Panc1 (cell line): ENCODE measurements at regions not wholly inside any gene's neighbourhood (a gene's known extent, or its start where the extent isn't known, plus 50 kb on each side); places are given as distances from the start of the nearest gene placed in this dataset.

ENCODE experiments used
- ATAC-seq: fragments of 200-7000 bp; cut with Tn5 transposase; 2 replicates; pipeline ENCODE4 v1.9.1; 2020; ENCODE audit warnings: mild to moderate bottlenecking, moderate library complexity
- BruUV-seq: library from RNA; stranded (reverse); fragments of 400-500 nt; replicated peaks from 2 replicates; lab custom pipeline; 2021; lab: Mats Ljungman, UMichigan
- CTCF ChIA-PET: fragments of 300-600 bp; sonication (Branson Sonifier 250); formaldehyde crosslinking; loops from one replicate; lab custom pipeline; 2022; ENCODE audit warnings: antibody characterized with exemption; lab: Charles Lee
- POLR2A ChIA-PET: fragments of 300-600 bp; sonication (Branson Sonifier 250); formaldehyde crosslinking; loops from one replicate; lab custom pipeline; 2022; ENCODE audit warnings: antibody characterized with exemption; lab: Charles Lee
- DNase-seq: peaks from one replicate; pipeline ENCODE4 v3.0.0-alpha.2; 2010; ENCODE audit warnings: low read depth, low spot score
- H3K27ac ChIP-seq: 2 replicates; pipeline ENCODE4 v1.5.1; 2011; ENCODE audit warnings: mild to moderate bottlenecking, low read length, inconsistent platforms
- H3K27me3 ChIP-seq: fragments of 200-500 bp; sonication (Bioruptor generic); 2 replicates; pipeline ENCODE4 v1.6.0; 2014; ENCODE audit warnings: low read length, inconsistent platforms; ENCODE audit not compliant: control insufficient read depth, insufficient read depth
- H3K36me3 ChIP-seq: fragments of 200-500 bp; sonication (Bioruptor generic); 2 replicates; pipeline ENCODE4 v1.5.1; 2014; ENCODE audit warnings: inconsistent platforms, mild to moderate bottlenecking, low read length, moderate library complexity; ENCODE audit not compliant: control insufficient read depth, insufficient read depth
- H3K4me1 ChIP-seq: 2 replicates; pipeline ENCODE4 v1.5.1; 2011; ENCODE audit warnings: inconsistent platforms, mild to moderate bottlenecking, low read length, moderate library complexity; ENCODE audit not compliant: control insufficient read depth, insufficient read depth
- H3K4me3 ChIP-seq, 2 experiments: 2 replicates each; pipeline ENCODE4 v1.5.1; 2011 to 2012; ENCODE audit warnings: low read depth in 2 of 2, low read length in 2 of 2, mild to moderate bottlenecking in 2 of 2, inconsistent platforms in 1 of 2, moderate library complexity in 1 of 2
- H3K9me3 ChIP-seq: fragments of 200-500 bp; sonication (Bioruptor generic); 2 replicates; pipeline ENCODE4 v1.5.1; 2014; ENCODE audit warnings: low read depth, mild to moderate bottlenecking, inconsistent platforms, low read length, moderate library complexity; ENCODE audit not compliant: control insufficient read depth, insufficient read depth
- CTCF ChIP-seq: fragments of 450-650 bp; IDR thresholded peaks from 2 replicates; pipeline ENCODE4 v1.5.1; 2017; ENCODE audit warnings: mild to moderate bottlenecking
- POLR2AphosphoS5 ChIP-seq: IDR thresholded peaks from 2 replicates; pipeline ENCODE4 v1.6.1; 2012; ENCODE audit warnings: mild to moderate bottlenecking, low read depth, low read length, moderate library complexity
- SIN3A ChIP-seq: IDR thresholded peaks from 2 replicates; pipeline ENCODE4 v1.6.1; 2012; ENCODE audit warnings: low read depth, mild to moderate bottlenecking, low read length, moderate library complexity, borderline replicate concordance; ENCODE audit not compliant: insufficient read depth
- TCF7L2 ChIP-seq: IDR thresholded peaks from 2 replicates; pipeline ENCODE4 v1.6.1; 2011; ENCODE audit warnings: mild to moderate bottlenecking, low read depth, low read length, inconsistent platforms
- in situ Hi-C: cut with HindIII; loops from 2 replicates; pipeline ENCODE4 v1.10.0; 2016; ENCODE audit warnings: low sequenced_read_pairs, low pct_unique_long_range_greater_than_20kb
- intact Hi-C: fragments of 100-400 bp; cut with micrococcal nuclease; formaldehyde crosslinking; loops from one replicate; pipeline ENCODE4 v1.10.0; 2022; ENCODE audit not compliant: unreplicated experiment
- TF ChIP-seq, protein P1 (sequence below), 2 experiments: IDR thresholded peaks; 2 replicates each; pipeline ENCODE4 v1.6.1; 2011 to 2012; ENCODE audit warnings: low read depth in 2 of 2, control low read depth in 1 of 2, low read length in 1 of 2, mild to moderate bottlenecking in 1 of 2, moderate library complexity in 1 of 2; ENCODE audit not compliant: insufficient read depth in 1 of 2

DNA sequence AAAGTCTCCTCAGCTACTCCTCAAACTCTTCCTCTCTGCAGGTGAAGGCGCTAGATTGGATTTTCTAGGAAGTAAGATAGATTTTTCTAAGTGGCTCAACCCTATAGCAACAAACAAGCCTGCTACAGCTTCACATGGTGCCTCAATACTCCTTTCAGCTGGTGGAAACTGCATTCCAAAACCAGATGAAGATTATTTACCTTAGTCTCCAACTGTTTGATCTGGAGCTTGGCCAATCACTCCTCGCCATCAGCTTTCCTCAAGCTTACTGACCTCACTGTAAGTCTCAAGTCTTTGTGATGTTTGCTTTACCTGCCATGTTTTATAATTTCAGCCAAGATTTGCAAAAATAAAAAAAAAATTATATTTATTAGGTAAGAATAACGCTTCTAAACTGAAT lies 622.4 kb downstream of the CHSY3 start:
- POLR2A ChIA-PET, result no interaction called here
- ATAC-seq (no peak), DNase-seq (no peak)
- BruUV-seq, result no TSS peak
- CTCF ChIA-PET, result no interaction called here
- in situ Hi-C loops (no loop called here), intact Hi-C loops (no loop called here)
- Histone ChIP-seq H3K9me3 (no peaks in the 10 kb centered on the region), H3K4me1 (no peaks in the 10 kb centered on the region), H3K36me3 (no peaks in the 10 kb centered on the region), H3K4me3 (no peak overlapping the region), H3K27ac (no peak overlapping the region), H3K27me3 (no peaks in the 10 kb centered on the region)
- TF ChIP-seq POLR2AphosphoS5, result no peak
- no peak for TF ChIP-seq TCF7L2
- TF ChIP-seq SIN3A, result no peak

- TF ChIP-seq TCF7L2, result no peak
- no peak for TF ChIP-seq CTCF
- no peak for TF ChIP-seq SIN3A
- TF ChIP-seq, protein P1, sequence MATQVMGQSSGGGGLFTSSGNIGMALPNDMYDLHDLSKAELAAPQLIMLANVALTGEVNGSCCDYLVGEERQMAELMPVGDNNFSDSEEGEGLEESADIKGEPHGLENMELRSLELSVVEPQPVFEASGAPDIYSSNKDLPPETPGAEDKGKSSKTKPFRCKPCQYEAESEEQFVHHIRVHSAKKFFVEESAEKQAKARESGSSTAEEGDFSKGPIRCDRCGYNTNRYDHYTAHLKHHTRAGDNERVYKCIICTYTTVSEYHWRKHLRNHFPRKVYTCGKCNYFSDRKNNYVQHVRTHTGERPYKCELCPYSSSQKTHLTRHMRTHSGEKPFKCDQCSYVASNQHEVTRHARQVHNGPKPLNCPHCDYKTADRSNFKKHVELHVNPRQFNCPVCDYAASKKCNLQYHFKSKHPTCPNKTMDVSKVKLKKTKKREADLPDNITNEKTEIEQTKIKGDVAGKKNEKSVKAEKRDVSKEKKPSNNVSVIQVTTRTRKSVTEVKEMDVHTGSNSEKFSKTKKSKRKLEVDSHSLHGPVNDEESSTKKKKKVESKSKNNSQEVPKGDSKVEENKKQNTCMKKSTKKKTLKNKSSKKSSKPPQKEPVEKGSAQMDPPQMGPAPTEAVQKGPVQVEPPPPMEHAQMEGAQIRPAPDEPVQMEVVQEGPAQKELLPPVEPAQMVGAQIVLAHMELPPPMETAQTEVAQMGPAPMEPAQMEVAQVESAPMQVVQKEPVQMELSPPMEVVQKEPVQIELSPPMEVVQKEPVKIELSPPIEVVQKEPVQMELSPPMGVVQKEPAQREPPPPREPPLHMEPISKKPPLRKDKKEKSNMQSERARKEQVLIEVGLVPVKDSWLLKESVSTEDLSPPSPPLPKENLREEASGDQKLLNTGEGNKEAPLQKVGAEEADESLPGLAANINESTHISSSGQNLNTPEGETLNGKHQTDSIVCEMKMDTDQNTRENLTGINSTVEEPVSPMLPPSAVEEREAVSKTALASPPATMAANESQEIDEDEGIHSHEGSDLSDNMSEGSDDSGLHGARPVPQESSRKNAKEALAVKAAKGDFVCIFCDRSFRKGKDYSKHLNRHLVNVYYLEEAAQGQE (IDR thresholded peaks at IDR 0.05; ENCODE audit: insufficient read depth in 1 of 2, low read depth in 2 of 2, low read length in 1 of 2), result no peak
- no peak for TF ChIP-seq POLR2AphosphoS5
- ATAC-seq (no peak), DNase-seq (no peak)
- ChIA-PET CTCF (no interaction called here), POLR2A (no interaction called here)
- BruUV-seq, result no TSS peak
- no peaks in the 10 kb centered on the region for H3K9me3 ChIP-seq
- no peaks in the 10 kb centered on the region for H3K4me1 ChIP-seq
- H3K27ac ChIP-seq, result no peak overlapping the region
- H3K27me3 ChIP-seq, result no peaks in the 10 kb centered on the region
- no peaks in the 10 kb centered on the region for H3K36me3 ChIP-seq
- intact Hi-C loops (no loop called here), in situ Hi-C loops (no loop called here)
- H3K4me3 ChIP-seq, result no peak overlapping the region
Measured at GRCh38 chr5:130520211-130520610, 615.9 kb downstream of the CHSY3 start.

DNA sequence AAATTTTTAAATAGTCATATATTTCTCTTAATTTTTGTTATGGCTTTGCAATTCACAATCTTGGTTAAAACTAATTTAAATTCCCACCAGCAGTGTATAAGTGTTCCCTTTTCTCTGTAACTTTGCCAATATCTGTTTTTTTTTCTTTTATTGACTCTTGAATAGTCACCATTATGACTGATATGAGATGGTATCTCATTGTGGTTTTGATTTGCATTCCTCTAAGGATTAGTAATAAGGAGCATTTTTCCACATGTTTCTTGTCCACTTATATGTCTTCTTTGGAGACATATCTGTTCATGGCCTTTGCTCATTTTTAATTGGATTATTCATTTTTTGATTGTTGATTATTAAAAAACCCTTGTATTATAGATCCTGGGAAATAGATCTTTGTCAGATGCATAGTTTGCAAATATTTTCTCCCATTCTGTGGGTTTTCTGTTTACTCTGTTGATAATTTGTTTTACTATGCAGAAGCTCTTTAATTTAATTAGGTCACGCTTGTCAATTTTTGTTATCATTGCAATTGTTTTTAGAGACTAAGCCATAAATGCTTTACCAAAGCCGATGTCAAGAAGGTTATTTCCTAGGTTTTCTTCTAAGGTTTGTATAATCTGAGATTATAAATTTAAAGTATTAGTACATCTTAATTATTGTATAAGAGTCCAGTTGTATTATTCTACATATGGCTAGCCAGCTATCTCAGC lies 610.9 kb downstream of the CHSY3 start:
- Histone ChIP-seq H3K9me3 (no peaks in the 10 kb centered on the region), H3K4me3 (no peak overlapping the region), H3K4me1 (no peaks in the 10 kb centered on the region), H3K27ac (no peak overlapping the region), H3K27me3 (no peaks in the 10 kb centered on the region), H3K36me3 (no peaks in the 10 kb centered on the region)
- peak; percentile 20 for DNase-seq
- TF ChIP-seq POLR2AphosphoS5 (no peak), CTCF (no peak), TCF7L2 (no peak), SIN3A (no peak)
- TF ChIP-seq, protein P1 (IDR thresholded peaks at IDR 0.05; ENCODE audit: insufficient read depth in 1 of 2, low read depth in 2 of 2, low read length in 1 of 2), result no peak
- CTCF ChIA-PET, result no interaction called here
- BruUV-seq, result no TSS peak
- in situ Hi-C loops (no loop called here), intact Hi-C loops (no loop called here)
- ATAC-seq, result 0 out of 2 replicates have a peak, but pooled peaks have one; percentile 66
- POLR2A ChIA-PET, result no interaction called here
